NCI-H2107 treated with DMSO at 0.1 percent for 48 hours (cell line): ENCODE measurements at regions not wholly inside any gene's neighbourhood (a gene's known extent, or its start where the extent isn't known, plus 50 kb on each side); places are given as distances from the start of the nearest gene placed in this dataset.
A peak's percentile ranks its signal among the peaks of the same experiment; 100 is the strongest.

ENCODE experiments used
- DNase-seq: peaks from one replicate; lab custom pipeline; 2025; ENCODE audit not compliant: unreplicated experiment; lab: John Stamatoyannopoulos, UW

- DNase-seq, result no peak
Observed at GRCh38 chrX:9087271-9088040, 53.5 kb upstream of the FAM9B start.

- DNase-seq, result no peak
Observed at GRCh38 chrX:9088896-9089295, 55.0 kb upstream of the FAM9B start.

GRCh38 chrX:9090766-9091165, 56.8 kb upstream of the FAM9B start:
- DNase-seq, result no peak

GRCh38 chrX:9091258-9091657, 57.3 kb upstream of the FAM9B start:
- DNase-seq, result no peak

- DNase-seq, result no peak
Observed at GRCh38 chrX:9102956-9103355, 69.0 kb upstream of the FAM9B start.

GRCh38 chrX:9108054-9108453, 74.1 kb upstream of the FAM9B start:
- no peak for DNase-seq

- peak; percentile 74 for DNase-seq
Observed at GRCh38 chrX:9110808-9111207, 76.9 kb upstream of the FAM9B start.

GRCh38 chrX:9114245-9114644, 80.3 kb upstream of the FAM9B start:
- DNase-seq, result no peak

- DNase-seq, result no peak
Observed at GRCh38 chrX:9117851-9118250, 83.9 kb upstream of the FAM9B start.

- no peak for DNase-seq
Observed at GRCh38 chrX:9122519-9123245, 88.8 kb upstream of the FAM9B start.

- no peak for DNase-seq
Observed at GRCh38 chrX:9127986-9128385, 94.1 kb upstream of the FAM9B start.

- DNase-seq, result no peak
Observed at GRCh38 chrX:9130031-9130430, 96.1 kb upstream of the FAM9B start.

GRCh38 chrX:9131066-9131465, 97.1 kb upstream of the FAM9B start:
- DNase-seq, result no peak

- no peak for DNase-seq
Observed at GRCh38 chrX:9132036-9132638, 98.2 kb upstream of the FAM9B start.

- DNase-seq, result no peak
Observed at GRCh38 chrX:9133426-9133825, 99.5 kb upstream of the FAM9B start.

- no peak for DNase-seq
Observed at GRCh38 chrX:9134366-9134765, 100.4 kb upstream of the FAM9B start.

GRCh38 chrX:9135901-9136510, 102.1 kb upstream of the FAM9B start:
- DNase-seq, result no peak

GRCh38 chrX:9137152-9137551, 103.2 kb upstream of the FAM9B start:
- DNase-seq, result no peak

- no peak for DNase-seq
Observed at GRCh38 chrX:9141496-9141895, 107.6 kb upstream of the FAM9B start.

- no peak for DNase-seq
Observed at GRCh38 chrX:9144701-9145241, 110.8 kb upstream of the FAM9B start.

GRCh38 chrX:9146657-9147056, 112.7 kb upstream of the FAM9B start:
- DNase-seq, result no peak
